NB4 (cell line): ENCODE measurements at regions not wholly inside any gene's neighbourhood (a gene's known extent, or its start where the extent isn't known, plus 50 kb on each side); places are given as distances from the start of the nearest gene placed in this dataset.

Source experiments
- MYC ChIP-seq: IDR thresholded peaks from 2 replicates; pipeline ENCODE4 v1.6.1; 2011; ENCODE audit warnings: low read depth, low read length
- POLR2A ChIP-seq: IDR thresholded peaks from 2 replicates; pipeline ENCODE4 v1.6.1; 2011; ENCODE audit warnings: mild to moderate bottlenecking; ENCODE audit not compliant: insufficient read length; ENCODE audit errors: extremely low read depth
- TF ChIP-seq, protein P1 (sequence below): IDR thresholded peaks from one replicate; pipeline ENCODE4 v1.5.1; 2012; ENCODE audit warnings: low read depth, low read length

DNA sequence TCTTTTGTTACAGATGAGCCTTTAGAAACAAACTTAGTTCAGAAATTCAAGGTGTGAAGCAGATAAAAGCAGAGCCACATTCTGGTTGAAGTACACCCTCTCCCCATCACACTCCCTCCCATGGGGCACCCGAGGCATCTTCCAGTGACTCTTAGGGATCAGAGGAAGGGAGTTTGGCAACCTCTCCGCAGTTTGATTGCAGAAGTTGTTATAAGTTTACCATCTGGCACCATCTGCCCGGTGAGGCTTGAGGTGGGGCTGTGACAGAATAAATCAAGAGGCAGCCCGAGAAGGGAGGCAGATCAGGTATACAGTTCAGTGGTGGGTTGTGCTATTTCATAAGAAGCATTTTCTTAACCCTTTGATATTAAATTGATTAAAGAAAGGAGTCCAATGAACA, 458.6 kb upstream of the CLINT1 start:
- TF ChIP-seq MYC: no peak
- TF ChIP-seq, protein P1, sequence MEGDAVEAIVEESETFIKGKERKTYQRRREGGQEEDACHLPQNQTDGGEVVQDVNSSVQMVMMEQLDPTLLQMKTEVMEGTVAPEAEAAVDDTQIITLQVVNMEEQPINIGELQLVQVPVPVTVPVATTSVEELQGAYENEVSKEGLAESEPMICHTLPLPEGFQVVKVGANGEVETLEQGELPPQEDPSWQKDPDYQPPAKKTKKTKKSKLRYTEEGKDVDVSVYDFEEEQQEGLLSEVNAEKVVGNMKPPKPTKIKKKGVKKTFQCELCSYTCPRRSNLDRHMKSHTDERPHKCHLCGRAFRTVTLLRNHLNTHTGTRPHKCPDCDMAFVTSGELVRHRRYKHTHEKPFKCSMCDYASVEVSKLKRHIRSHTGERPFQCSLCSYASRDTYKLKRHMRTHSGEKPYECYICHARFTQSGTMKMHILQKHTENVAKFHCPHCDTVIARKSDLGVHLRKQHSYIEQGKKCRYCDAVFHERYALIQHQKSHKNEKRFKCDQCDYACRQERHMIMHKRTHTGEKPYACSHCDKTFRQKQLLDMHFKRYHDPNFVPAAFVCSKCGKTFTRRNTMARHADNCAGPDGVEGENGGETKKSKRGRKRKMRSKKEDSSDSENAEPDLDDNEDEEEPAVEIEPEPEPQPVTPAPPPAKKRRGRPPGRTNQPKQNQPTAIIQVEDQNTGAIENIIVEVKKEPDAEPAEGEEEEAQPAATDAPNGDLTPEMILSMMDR: no peak
- TF ChIP-seq POLR2A: no peak
